ENCODE measurements at regions not wholly inside any gene's neighbourhood (a gene's known extent, or its start where the extent isn't known, plus 50 kb on each side); places are given as distances from the start of the nearest gene placed in this dataset.
A peak's percentile ranks its signal among the peaks of the same experiment; 100 is the strongest.
"Not testable (repeated sequence)": the region's sequence is repeated elsewhere in the genome, so short reads cannot be mapped to it uniquely, and the experiment has no call there.

DNA sequence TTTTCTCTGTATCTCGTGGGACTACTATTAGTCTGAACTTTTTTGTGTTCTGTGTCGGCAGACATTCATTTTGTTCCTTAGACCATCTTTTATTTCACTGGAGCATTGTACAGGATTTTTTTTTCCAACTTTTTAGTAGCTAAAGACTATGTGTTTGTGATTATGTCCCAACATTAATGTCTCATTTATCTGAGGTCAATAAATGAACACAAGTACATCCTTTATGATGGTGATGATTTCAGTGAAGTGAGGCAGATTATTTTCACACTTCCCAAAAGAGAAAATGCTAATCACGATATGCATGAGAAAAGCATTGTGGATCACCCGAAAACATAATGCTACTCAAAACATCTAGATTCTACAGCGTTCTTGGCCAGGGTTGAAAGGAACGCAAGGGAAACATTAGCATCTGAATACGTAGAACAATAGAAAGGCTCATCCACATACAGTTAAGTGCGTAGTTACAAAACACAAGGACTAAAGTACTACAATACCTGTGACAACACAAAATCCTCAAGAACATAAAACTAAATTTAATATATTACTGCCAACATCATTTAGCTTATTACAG is 981.7 kb upstream of the NCAM2 start:
- no peak for DNase-seq

DNA sequence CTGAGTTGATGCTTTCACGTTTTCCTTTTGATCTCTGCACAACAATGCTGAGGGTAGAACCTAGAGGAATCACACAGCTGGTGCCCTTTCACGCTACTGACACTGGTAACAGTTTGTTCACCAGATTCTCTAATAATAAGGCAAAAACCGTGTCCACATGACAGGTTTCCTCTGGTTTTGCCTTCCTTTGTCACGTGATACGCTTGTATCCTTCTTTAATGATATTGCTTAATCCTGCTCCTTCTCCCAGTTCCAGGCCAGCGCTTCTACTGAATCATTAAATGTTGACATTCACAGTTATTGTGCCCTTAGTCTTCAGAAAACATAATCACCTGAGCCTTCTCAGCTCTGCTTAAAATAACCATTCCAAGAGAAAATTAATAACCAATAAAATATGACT is 978.2 kb upstream of the NCAM2 start:
- no peak for DNase-seq

- no peak for DNase-seq
Measured at GRCh38 chr21:20023193-20023592, 975.0 kb upstream of the NCAM2 start.

GRCh38 chr21:20024741-20025140 is 973.5 kb upstream of the NCAM2 start:
- DNase-seq, result no peak

- DNase-seq, result no peak
Measured at GRCh38 chr21:20026543-20026942, 971.7 kb upstream of the NCAM2 start.

- DNase-seq, result no peak
Measured at GRCh38 chr21:20030390-20030789, 967.8 kb upstream of the NCAM2 start.

DNA sequence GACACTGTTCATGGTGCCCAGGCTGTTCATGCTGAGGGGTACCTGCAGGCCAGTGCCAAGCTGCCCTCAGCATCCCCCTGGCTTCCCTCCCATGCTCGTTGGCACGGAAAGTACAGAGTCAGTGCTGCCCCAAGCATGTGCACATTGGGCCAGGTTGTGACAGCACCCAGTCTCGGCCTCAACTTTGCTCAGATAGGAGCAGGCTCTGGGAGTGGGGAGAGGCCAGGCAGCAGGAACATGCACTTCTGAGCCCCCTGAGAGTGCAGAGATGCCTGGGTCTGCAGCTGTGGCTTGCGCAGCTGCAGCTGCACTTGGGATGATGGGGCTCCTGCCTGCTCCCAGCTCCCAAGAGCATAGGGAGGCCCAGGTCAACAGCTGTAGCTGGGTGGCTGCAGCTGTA is 966.4 kb upstream of the NCAM2 start:
- no peak for DNase-seq

GRCh38 chr21:20040768-20041167 is 957.4 kb upstream of the NCAM2 start:
- no peak for DNase-seq

DNA sequence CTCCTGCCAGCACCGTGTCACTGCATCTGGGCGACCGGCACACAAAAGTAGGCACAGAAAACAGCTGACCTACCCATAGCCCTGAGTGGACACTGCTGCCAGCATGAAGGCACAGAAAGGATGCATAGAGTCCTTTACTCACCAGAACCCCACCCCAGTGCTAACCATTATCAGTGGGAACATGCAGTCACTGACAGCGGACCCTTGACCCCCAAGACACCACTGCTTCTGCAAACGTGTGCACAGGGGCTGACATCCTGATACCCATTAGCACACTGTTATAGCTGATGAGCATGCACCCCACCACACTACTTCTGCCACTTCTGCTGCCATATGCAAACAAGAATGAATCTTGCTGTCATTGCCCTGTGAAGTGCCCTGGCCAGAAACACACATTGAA is 953.0 kb upstream of the NCAM2 start:
- DNase-seq, result no peak

GRCh38 chr21:20048130-20048837 is 949.9 kb upstream of the NCAM2 start:
- not testable (repeated sequence) for DNase-seq

- DNase-seq, result no peak
Measured at GRCh38 chr21:20083336-20083735, 914.9 kb upstream of the NCAM2 start.

- DNase-seq, result no peak
Measured at GRCh38 chr21:20083925-20084324, 914.3 kb upstream of the NCAM2 start.

GRCh38 chr21:20086508-20086907 is 911.7 kb upstream of the NCAM2 start:
- DNase-seq, result no peak

- DNase-seq, result peak; percentile 54
Measured at GRCh38 chr21:20106368-20106767, 891.8 kb upstream of the NCAM2 start.

DNA sequence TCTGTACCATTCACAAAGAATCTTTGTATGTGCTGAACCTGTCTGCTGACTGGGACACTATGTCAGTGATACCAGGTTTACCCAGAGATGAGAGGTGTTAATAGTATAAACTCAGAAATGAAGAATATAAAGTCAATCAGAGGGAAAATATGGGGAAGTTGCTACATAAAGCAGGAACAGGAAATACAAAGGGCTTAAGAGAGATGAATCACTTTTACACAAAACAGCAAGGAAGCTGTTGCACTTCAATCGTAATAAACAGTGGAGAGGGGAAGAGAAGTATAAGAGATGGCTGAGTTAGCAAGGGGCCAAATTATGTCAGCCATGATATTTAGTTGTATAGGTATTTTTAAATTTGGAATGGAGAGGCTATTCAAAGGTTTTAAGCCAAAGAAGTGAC is 890.2 kb upstream of the NCAM2 start:
- no peak for DNase-seq

GRCh38 chr21:20108976-20109540 is 889.2 kb upstream of the NCAM2 start:
- DNase-seq, result no peak

GRCh38 chr21:20110368-20110767 is 887.8 kb upstream of the NCAM2 start:
- no peak for DNase-seq

DNA sequence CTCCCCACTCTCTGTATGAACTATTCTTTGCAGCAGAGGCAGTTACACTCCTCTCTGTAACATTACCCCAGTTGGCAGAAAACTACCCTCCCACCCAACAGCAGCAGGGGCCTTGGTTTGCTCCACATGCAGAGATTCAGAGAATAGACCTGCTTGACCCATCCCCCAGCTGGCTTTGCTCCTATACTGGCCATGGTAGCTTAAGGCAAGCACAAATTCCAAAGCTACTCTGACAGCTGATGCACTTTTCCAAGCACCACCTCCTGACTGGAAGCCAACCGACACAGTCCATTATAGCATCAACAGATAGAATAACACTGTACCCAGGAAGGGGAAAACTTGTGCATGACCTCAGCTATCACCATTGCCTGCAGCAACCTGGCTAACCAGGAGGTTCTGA is 846.5 kb upstream of the NCAM2 start:
- no peak for DNase-seq

GRCh38 chr21:20163167-20163566 is 835.0 kb upstream of the NCAM2 start:
- no peak for DNase-seq

DNA sequence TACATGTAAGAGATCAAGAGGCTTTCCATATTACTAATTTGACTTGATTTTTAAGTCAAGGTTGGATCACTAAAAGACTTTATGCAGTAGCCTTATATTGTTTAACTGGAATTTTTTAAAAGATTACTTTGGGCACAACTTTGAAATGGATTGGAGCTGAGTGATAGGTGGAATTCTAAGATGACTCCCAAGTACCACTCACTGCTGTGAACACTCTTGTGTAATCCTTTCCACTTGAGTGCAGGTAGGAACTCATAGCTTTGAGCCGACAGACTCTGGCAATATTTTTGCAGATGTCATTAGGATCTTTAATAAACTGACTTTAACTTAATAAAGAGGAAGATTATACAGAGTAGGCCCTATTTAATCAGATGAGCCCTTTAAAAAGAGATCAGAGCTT is 831.1 kb upstream of the NCAM2 start:
- DNase-seq, result no peak

DNA sequence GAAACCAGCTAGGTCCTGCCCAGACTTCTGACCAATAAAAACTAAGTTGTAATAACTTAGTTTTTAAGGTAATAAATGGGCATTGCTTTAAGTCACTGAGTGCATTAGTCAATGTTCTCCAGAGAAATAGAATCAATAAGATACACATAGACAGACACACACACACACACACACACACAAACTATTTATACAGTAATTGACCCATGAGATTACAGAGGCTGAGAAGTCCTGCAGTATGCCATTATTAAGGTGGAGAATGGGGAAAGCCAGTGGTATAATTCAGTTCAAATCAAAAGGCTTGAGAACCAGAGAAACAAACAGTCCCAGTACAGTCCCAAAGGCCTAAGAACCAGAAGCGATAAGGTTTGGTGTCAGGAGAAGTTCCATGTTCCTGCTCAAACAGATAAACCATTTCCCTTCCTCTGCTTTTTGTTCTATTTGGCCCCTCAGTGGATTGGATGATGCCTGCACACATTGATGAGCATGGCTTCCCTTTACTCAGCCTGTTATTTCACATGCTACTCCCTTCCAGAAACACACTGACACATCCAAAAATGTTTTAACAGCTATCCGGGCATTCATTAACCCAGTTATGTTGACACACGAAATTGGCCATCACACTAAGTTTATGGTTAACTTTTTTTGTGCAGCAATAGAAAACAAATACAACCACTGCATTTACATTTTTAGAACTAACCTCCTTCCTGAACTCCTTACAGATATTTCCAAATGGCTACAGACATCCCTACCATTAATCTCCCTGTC is 828.2 kb upstream of the NCAM2 start:
- no peak for DNase-seq

- DNase-seq, result no peak
Measured at GRCh38 chr21:20186186-20186585, 812.0 kb upstream of the NCAM2 start.

DNA sequence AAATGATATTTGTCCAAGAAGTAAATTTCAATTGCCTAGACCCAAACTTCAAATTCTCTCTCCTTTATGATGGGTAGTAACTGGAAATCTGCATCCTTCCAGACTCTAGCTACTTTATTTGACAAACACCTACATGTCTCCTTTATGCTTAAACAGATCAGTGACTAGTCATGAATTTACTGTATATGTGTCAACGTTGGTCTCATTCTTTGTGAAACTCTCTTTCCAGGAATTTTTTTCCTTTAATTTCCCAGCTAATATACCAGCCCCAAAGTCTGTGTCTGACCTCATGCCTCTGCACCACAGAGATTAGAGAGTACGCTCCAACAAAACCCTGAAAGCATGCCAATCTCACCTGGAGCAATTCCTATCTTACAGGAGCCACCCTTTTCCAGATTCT is 811.2 kb upstream of the NCAM2 start:
- DNase-seq, result no peak

DNA sequence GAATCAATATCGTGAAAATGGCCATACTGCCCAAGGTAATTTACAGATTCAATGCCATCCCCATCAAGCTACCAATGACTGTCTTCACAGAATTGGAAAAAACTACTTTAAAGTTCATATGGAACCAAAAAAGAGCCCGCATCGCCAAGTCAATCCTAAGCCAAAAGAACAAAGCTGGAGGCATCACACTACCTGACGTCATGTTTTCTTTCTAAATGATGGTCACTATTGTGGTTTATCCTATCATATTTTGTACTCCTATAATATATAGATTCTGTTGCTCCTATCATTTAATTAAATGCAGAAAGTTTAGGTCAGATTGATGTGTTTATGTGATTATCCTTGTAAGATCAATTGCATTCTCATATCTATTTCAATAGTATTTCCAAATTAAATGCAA is 796.9 kb upstream of the NCAM2 start:
- DNase-seq, result not testable (repeated sequence)

Data from NCI-H1092 treated with DMSO at 0.1 percent for 48 hours (cell line).